Thyroid gland (tissue), 4 donors: ENCODE measurements at regions not wholly inside any gene's neighbourhood (a gene's known extent, or its start where the extent isn't known, plus 50 kb on each side); places are given as distances from the start of the nearest gene placed in this dataset.
"Not testable (repeated sequence)": the region's sequence is repeated elsewhere in the genome, so short reads cannot be mapped to it uniquely, and the experiment has no call there.

Experiments used
- CTCF ChIP-seq, 6 experiments: fragments of 200-600 bp in 3 of 6; fragments of 450-650 bp in 3 of 6; sonication (generic) in 3 of 6; IDR thresholded peaks; one replicate each; pipeline ENCODE4 v1.5.1; 2016 to 2019; ENCODE audit warnings: antibody characterized with exemption in 6 of 6, mild to moderate bottlenecking in 2 of 6, inconsistent platforms in 1 of 6, moderate library complexity in 1 of 6
- POLR2A ChIP-seq, 2 donors: fragments of 450-650 bp; IDR thresholded peaks; one replicate each; pipeline ENCODE4 v1.6.1; 2017; ENCODE audit warnings: antibody characterized with exemption in 2 of 2, mild to moderate bottlenecking in 2 of 2, moderate library complexity in 1 of 2

- TF ChIP-seq CTCF, POLR2A (IDR thresholded peaks at IDR 0.05): not testable (repeated sequence)
Measured at GRCh38 chr7:73156510-73157168, 70.8 kb upstream of the SPDYE9 start.
